ENCODE measurements at regions not wholly inside any gene's neighbourhood (a gene's known extent, or its start where the extent isn't known, plus 50 kb on each side); places are given as distances from the start of the nearest gene placed in this dataset.

DNA sequence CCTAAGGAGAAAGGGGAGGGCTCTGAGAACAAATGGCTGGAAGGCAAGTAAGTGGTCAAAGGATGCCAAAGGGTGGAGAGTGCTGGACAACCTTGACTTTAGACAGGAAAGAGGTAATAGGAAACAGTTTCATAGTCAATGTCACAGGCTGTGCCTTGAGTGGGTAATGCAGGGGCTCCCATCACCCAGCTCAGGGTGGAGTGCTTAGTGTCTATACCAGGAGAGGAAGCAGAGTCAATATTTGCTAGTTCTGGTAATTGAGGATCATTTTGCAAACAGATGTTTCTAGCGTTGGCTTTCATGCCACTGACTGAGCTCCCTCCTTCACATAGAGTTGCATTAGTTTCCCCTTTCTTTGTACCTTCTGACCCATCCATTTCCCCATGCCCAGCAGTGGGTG lies 64.6 kb upstream of the KL start:
- RAD21 ChIA-PET (ENCODE audit: low non-redundant PET in 1 of 2, low total read pairs in 2 of 2, uncharacterized antibody in 2 of 2, unreplicated experiment in 2 of 2), result no interaction called here
- H2AFZ ChIP-seq (ENCODE audit: low read depth, low read length, poor library complexity, severe bottlenecking), result no peak overlapping the region
- POLR2A ChIA-PET, result no interaction called here
- H3K36me3 ChIP-seq (ENCODE audit: control insufficient read depth in 1 of 2, insufficient read depth in 2 of 2, low read length in 2 of 2), result no peaks in the 10 kb centered on the region
- H4K20me1 ChIP-seq (ENCODE audit: insufficient read depth), result no peaks in the 10 kb centered on the region
- H3K27me3 ChIP-seq (ENCODE audit: insufficient read depth, low read length), result no peaks in the 10 kb centered on the region
- no peak overlapping the region for H3K4me2 ChIP-seq (ENCODE audit: low read length)
- H3K4me3 ChIP-seq (replicated peaks in 1 of 2; ENCODE audit: low read depth in 1 of 2, low read length in 2 of 2), result no peak overlapping the region
- H3K4me1 ChIP-seq (ENCODE audit: control insufficient read depth in 1 of 2, insufficient read depth in 2 of 2, low read length in 2 of 2), result no peaks in the 10 kb centered on the region
- no peaks in the 10 kb centered on the region for H3K9me3 ChIP-seq (ENCODE audit: control insufficient read depth in 1 of 2, insufficient read depth in 1 of 2, low read depth in 1 of 2, low read length in 2 of 2)
- no peak for DNase-seq (ENCODE audit: low read depth, low spot score)
- H3K9ac ChIP-seq (ENCODE audit: low read length), result no peak overlapping the region
- H3K27ac ChIP-seq (ENCODE audit: low read depth, low read length), result no peak overlapping the region
- TF ChIP-seq ZNF274 (IDR thresholded peaks at IDR 0.05; ENCODE audit: low read depth, low read length) (no peak), POLR2A (IDR thresholded peaks at IDR 0.05; ENCODE audit: borderline replicate concordance, extremely low read depth, insufficient read depth, insufficient read length) (no peak), SRF (IDR thresholded peaks at IDR 0.05; ENCODE audit: low read depth) (no peak), SIN3A (IDR thresholded peaks at IDR 0.05; ENCODE audit: low read depth) (no peak), RAD21 (IDR thresholded peaks at IDR 0.05; ENCODE audit: low read depth) (no peak), FOSL1 (IDR thresholded peaks at IDR 0.05; ENCODE audit: low read depth) (no peak), CEBPB (IDR thresholded peaks at IDR 0.05; ENCODE audit: low read depth) (no peak), ELF1 (IDR thresholded peaks at IDR 0.05; ENCODE audit: borderline replicate concordance, low read depth) (no peak)
- TF ChIP-seq, protein P1, sequence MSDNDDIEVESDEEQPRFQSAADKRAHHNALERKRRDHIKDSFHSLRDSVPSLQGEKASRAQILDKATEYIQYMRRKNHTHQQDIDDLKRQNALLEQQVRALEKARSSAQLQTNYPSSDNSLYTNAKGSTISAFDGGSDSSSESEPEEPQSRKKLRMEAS (IDR thresholded peaks at IDR 0.05), result no peak
- no peaks in the 10 kb centered on the region for H3K9me2 ChIP-seq (ENCODE audit: insufficient read depth)
- no peaks in the 10 kb centered on the region for H3K79me2 ChIP-seq (ENCODE audit: insufficient read depth, low read length)
- intact Hi-C loops (cut with micrococcal nuclease), result no loop called here
- ATAC-seq, result no peak
- no TSS peak for BruUV-seq (replicated peaks)
- CTCF ChIA-PET, result no interaction called here

- Histone ChIP-seq H3K4me1 (ENCODE audit: control insufficient read depth in 1 of 2, insufficient read depth in 2 of 2, low read length in 2 of 2) (no peaks in the 10 kb centered on the region), H3K27ac (ENCODE audit: low read depth, low read length) (no peak overlapping the region), H3K27me3 (ENCODE audit: insufficient read depth, low read length) (peaks cover 10% of the 10 kb centered on the region; the same call in 1 of the 2 replicates), H3K36me3 (ENCODE audit: control insufficient read depth in 1 of 2, insufficient read depth in 2 of 2, low read length in 2 of 2) (no peaks in the 10 kb centered on the region), H3K4me3 (replicated peaks in 1 of 2; ENCODE audit: low read depth in 1 of 2, low read length in 2 of 2) (no peak overlapping the region), H3K79me2 (ENCODE audit: insufficient read depth, low read length) (no peaks in the 10 kb centered on the region), H3K9me2 (ENCODE audit: insufficient read depth) (no peaks in the 10 kb centered on the region), H2AFZ (ENCODE audit: low read depth, low read length, poor library complexity, severe bottlenecking) (no peak overlapping the region), H3K9ac (ENCODE audit: low read length) (no peak overlapping the region), H3K4me2 (ENCODE audit: low read length) (no peak overlapping the region), H4K20me1 (ENCODE audit: insufficient read depth) (no peaks in the 10 kb centered on the region), H3K9me3 (ENCODE audit: control insufficient read depth in 1 of 2, insufficient read depth in 1 of 2, low read depth in 1 of 2, low read length in 2 of 2) (no peaks in the 10 kb centered on the region)
- RAD21 ChIA-PET (ENCODE audit: low non-redundant PET in 1 of 2, low total read pairs in 2 of 2, uncharacterized antibody in 2 of 2, unreplicated experiment in 2 of 2), result no interaction called here
- BruUV-seq (replicated peaks), result no TSS peak
- POLR2A ChIA-PET, result no interaction called here
- no peak for TF ChIP-seq CBX3 (IDR thresholded peaks at IDR 0.05; ENCODE audit: low read depth)
- no peak for DNase-seq (ENCODE audit: low read depth, low spot score)
- CTCF ChIA-PET, result no interaction called here
- no peak for ATAC-seq
- intact Hi-C loops (cut with micrococcal nuclease), result no loop called here
Measured at GRCh38 chr13:32955881-32956594, 60.2 kb upstream of the KL start.

Data from HCT116 (cell line).